ENCODE measurements at regions not wholly inside any gene's neighbourhood (a gene's known extent, or its start where the extent isn't known, plus 50 kb on each side); places are given as distances from the start of the nearest gene placed in this dataset.

DNA sequence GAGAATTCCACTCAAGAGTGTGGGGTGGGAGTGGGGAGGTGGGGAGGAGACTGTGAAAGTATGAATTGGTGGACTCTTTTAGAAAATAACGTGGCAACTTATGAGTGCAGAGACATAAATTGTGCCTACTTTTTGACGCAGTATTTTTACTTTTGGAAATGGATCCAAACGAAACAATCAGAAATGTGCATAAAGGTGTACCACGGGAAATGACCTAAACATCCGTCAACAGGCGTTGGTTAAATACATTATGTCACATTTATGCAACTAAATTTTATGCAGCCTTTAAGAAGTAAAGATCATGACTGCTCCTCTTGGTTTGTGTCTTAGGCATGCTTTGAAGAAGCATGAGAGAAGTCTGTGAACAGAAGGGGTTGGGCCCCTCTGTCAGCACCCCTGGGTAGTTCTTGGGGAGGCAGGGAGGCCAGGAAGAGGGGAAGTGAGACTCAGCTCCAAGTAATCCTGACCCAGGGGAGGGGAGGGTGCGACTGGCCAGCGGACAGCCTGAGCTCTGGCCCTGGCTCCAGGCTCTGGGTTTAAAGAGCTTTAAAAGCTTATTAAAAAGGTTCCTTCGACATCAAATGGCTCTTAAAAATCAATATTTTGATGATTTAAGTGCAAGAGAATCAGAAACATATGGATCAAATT lies 126.4 kb upstream of the HAAO start:
- Mint-ChIP-seq H3K27me3 (peaks cover 0 to 3% (median 0%) of the 10 kb centered on the region in 5 donors), H3K9me3 (no peaks in the 10 kb centered on the region)
- peak in 1 of 10 donors; percentile 42 for DNase-seq

DNA sequence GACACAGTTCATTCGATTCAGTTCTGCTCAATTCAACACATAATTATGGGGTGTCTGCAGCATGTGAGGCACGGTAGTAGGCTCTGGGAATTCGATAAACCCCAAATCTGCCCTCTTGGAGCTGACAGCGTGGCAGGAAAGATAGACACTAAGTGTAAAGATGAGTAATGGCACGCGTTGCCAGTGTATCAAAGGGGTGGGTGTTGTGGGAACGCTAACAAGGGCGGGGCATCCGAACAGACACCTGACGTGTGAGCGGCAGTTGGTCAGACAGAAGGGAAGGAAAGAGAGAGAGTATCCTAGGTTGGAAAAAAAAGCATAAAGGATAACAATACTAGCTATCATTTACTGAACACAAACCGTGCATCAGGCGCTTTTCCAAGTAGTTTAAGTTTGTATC lies 125.7 kb upstream of the HAAO start:
- no peak overlapping the region for H3K27ac Mint-ChIP-seq
- no peak overlapping the region for H3K4me3 Mint-ChIP-seq
- H3K27me3 Mint-ChIP-seq = peaks cover 0 to 3% (median 0%) of the 10 kb centered on the region in 5 donors
- no peaks in the 10 kb centered on the region for H3K36me3 Mint-ChIP-seq
- no peaks in the 10 kb centered on the region for H3K9me3 Mint-ChIP-seq
- DNase-seq (peak in 1 of 10 donors; percentile 19), ATAC-seq (no peak)
- POLR2A ChIA-PET = no interaction called here
- H3K4me1 Mint-ChIP-seq = peaks cover 1 to 8% (median 5%) of the 10 kb centered on the region in 4 donors

More for the DNA sequence above, 126.4 kb upstream of the HAAO start:
- no peak overlapping the region for H3K4me3 Mint-ChIP-seq
- H3K27ac Mint-ChIP-seq = no peak overlapping the region
- no peaks in the 10 kb centered on the region for H3K36me3 Mint-ChIP-seq
- ATAC-seq = no peak
- peaks cover 0 to 2% (median 0%) of the 10 kb centered on the region in 4 donors for H3K4me1 Mint-ChIP-seq
- POLR2A ChIA-PET = no interaction called here

- Mint-ChIP-seq H3K4me3 (no peak overlapping the region), H3K27ac (peak overlapping the region in 1 of 10 donors; percentile 24), H3K27me3 (peaks cover 0 to 3% (median 0%) of the 10 kb centered on the region in 5 donors), H3K9me3 (peaks cover 0 to 1% (median 0%) of the 10 kb centered on the region in 9 donors), H3K36me3 (no peaks in the 10 kb centered on the region), H3K4me1 (peaks cover 1 to 9% (median 6%) of the 10 kb centered on the region in 4 donors)
- peak in 1 of 10 donors; percentile 19 for DNase-seq
- POLR2A ChIA-PET = no interaction called here
- ATAC-seq = no peak
Observed at GRCh38 chr2:42917425-42917927, 125.1 kb upstream of the HAAO start.

GRCh38 chr2:42916324-42916723 lies 123.9 kb upstream of the HAAO start:
- no peak overlapping the region for H3K4me3 Mint-ChIP-seq
- peaks cover 0 to 1% (median 0%) of the 10 kb centered on the region in 9 donors for H3K9me3 Mint-ChIP-seq
- no peak overlapping the region for H3K27ac Mint-ChIP-seq
- peaks cover 0 to 1% (median 0%) of the 10 kb centered on the region in 5 donors for H3K27me3 Mint-ChIP-seq
- H3K4me1 Mint-ChIP-seq = peaks cover 1 to 9% (median 6%) of the 10 kb centered on the region in 4 donors
- ATAC-seq (no peak), DNase-seq (no peak)
- POLR2A ChIA-PET = no interaction called here
- H3K36me3 Mint-ChIP-seq = no peaks in the 10 kb centered on the region

GRCh38 chr2:42914860-42915259 lies 122.5 kb upstream of the HAAO start:
- peaks cover 1 to 9% (median 6%) of the 10 kb centered on the region in 4 donors for H3K4me1 Mint-ChIP-seq
- ATAC-seq = no peak
- POLR2A ChIA-PET = no interaction called here

DNA sequence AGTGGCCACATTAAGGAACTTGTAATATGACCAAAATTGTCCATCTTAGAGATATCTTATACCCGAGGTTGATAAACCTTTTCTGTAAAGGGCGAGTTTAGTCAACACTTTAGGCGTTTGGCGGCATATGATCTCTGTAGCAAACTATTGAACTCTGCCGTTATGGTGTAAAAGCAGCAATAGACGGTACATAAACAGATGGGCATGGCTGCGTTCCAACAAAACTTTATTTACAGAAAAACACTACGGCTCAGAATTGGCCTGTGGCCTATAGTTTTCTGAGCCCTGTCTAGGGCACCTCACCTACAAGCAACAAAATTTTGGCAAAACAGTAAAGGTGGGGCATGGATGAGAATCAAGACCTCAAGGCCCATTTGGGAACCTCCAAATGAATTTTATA lies 121.9 kb upstream of the HAAO start:
- H3K4me3 Mint-ChIP-seq = no peak overlapping the region
- H3K4me1 Mint-ChIP-seq = peaks cover 1 to 9% (median 6%) of the 10 kb centered on the region in 4 donors
- H3K9me3 Mint-ChIP-seq = peaks cover 0 to 1% (median 0%) of the 10 kb centered on the region in 9 donors
- POLR2A ChIA-PET = no interaction called here
- H3K27ac Mint-ChIP-seq = no peak overlapping the region
- peaks cover 0 to 1% (median 0%) of the 10 kb centered on the region in 5 donors for H3K27me3 Mint-ChIP-seq
- DNase-seq (no peak), ATAC-seq (no peak)
- H3K36me3 Mint-ChIP-seq = no peaks in the 10 kb centered on the region

More at GRCh38 chr2:42914860-42915259, 122.5 kb upstream of the HAAO start:
- H3K27ac Mint-ChIP-seq = no peak overlapping the region
- no peak overlapping the region for H3K4me3 Mint-ChIP-seq
- DNase-seq = no peak
- peaks cover 0 to 1% (median 0%) of the 10 kb centered on the region in 9 donors for H3K9me3 Mint-ChIP-seq
- H3K27me3 Mint-ChIP-seq = peaks cover 0 to 1% (median 0%) of the 10 kb centered on the region in 5 donors
- H3K36me3 Mint-ChIP-seq = no peaks in the 10 kb centered on the region

DNA sequence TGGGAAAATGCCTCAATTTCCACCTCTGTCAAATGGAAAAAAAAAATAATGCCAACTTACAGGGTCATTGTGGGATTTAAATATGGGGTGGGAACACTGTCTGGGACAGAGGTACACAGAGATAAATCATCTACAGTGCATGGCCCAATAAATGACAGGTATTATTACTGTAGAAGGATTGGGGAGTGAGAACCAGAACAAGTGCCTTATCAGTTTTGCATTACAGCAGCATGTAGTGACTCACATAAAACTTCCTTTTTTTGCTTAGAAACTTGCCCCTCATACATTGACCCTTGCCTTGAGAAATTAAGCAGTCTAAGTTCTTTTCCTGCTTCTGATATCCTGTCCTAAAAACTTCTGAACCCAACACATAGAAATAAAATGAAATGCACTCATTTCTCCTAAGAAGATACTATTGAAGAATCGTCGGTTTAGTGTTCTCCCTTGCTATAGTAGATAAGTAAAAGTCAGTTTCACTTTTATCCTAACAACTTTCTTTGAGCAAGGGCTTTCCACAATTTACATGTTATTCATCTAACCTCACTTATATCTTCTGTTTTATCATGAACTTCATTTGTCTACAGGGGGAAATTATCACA lies 121.0 kb upstream of the HAAO start:
- DNase-seq (no peak), ATAC-seq (no peak)
- Mint-ChIP-seq H3K36me3 (no peaks in the 10 kb centered on the region), H3K27me3 (peaks cover 0 to 1% (median 0%) of the 10 kb centered on the region in 5 donors), H3K9me3 (peaks cover 0 to 1% (median 0%) of the 10 kb centered on the region in 9 donors), H3K27ac (peak overlapping the region in 1 of 10 donors; percentile 8), H3K4me1 (peaks cover 1 to 9% (median 6%) of the 10 kb centered on the region in 4 donors), H3K4me3 (peak overlapping the region in 2 of 10 donors; percentile 38 to 69)
- POLR2A ChIA-PET = no interaction called here

GRCh38 chr2:42910645-42911405 lies 118.4 kb upstream of the HAAO start:
- H3K4me1 Mint-ChIP-seq = peaks cover 4 to 13% (median 8%) of the 10 kb centered on the region in 4 donors
- ATAC-seq (no peak), DNase-seq (peak in 1 of 10 donors; percentile 38)
- H3K4me3 Mint-ChIP-seq = no peak overlapping the region
- peaks cover 0 to 11% (median 7%) of the 10 kb centered on the region in 5 donors for H3K27me3 Mint-ChIP-seq
- H3K36me3 Mint-ChIP-seq = no peaks in the 10 kb centered on the region
- no peak overlapping the region for H3K27ac Mint-ChIP-seq
- peaks cover 0 to 1% (median 0%) of the 10 kb centered on the region in 9 donors for H3K9me3 Mint-ChIP-seq
- POLR2A ChIA-PET = no interaction called here

- POLR2A ChIA-PET = no interaction called here
- no peaks in the 10 kb centered on the region for H3K36me3 Mint-ChIP-seq
- H3K4me3 Mint-ChIP-seq = no peak overlapping the region
- H3K9me3 Mint-ChIP-seq = peaks cover 0 to 1% (median 0%) of the 10 kb centered on the region in 9 donors
- peaks cover 4 to 13% (median 9%) of the 10 kb centered on the region in 4 donors for H3K4me1 Mint-ChIP-seq
- no peak for ATAC-seq
- H3K27me3 Mint-ChIP-seq = peaks cover 0 to 19% (median 14%) of the 10 kb centered on the region in 5 donors
- H3K27ac Mint-ChIP-seq = no peak overlapping the region
- peak in 1 of 10 donors; percentile 9 for DNase-seq
Observed at GRCh38 chr2:42909966-42910365, 117.6 kb upstream of the HAAO start.

DNA sequence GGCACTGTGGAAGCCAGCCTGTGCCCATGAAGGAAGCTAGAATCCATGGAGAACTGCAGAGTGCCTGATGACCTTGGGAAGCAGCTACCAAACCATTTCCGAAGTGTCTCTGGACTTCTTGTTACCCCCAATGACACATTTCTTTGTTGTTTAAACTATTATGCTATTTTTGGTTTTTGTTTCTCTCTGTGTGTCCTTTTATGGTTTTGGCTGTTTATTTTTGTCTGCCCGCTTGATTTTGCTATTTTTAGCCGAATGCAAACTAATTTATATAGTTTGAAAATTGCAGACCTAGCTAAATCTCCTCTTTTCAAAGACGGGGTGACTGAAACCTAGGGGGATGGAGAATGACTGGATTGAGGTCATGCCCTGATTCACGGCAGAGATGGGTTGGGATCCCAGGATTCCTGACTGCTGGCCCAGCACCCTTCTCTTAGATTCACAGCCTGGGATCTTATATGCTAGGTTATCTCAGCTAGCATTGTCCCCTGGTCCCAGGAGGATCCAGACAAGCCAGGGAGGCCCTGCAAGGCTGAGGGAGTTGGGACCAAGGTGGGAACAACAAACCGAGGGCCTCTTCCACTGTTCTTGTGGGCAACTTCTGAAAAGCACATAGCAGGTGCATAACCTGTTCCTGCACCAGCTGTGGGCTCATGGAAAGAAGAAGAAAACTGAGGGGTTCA lies 116.3 kb upstream of the HAAO start:
- DNase-seq (peak in 1 of 10 donors; percentile 23), ATAC-seq (no peak)
- peaks cover 0 to 24% (median 14%) of the 10 kb centered on the region in 5 donors for H3K27me3 Mint-ChIP-seq
- H3K36me3 Mint-ChIP-seq = no peaks in the 10 kb centered on the region
- no peak overlapping the region for H3K4me3 Mint-ChIP-seq
- peaks cover 0 to 1% (median 0%) of the 10 kb centered on the region in 9 donors for H3K9me3 Mint-ChIP-seq
- POLR2A ChIA-PET = no interaction called here
- H3K27ac Mint-ChIP-seq = peak overlapping the region in 1 of 10 donors; percentile 57
- H3K4me1 Mint-ChIP-seq = peaks cover 4 to 12% (median 8%) of the 10 kb centered on the region in 4 donors

DNA sequence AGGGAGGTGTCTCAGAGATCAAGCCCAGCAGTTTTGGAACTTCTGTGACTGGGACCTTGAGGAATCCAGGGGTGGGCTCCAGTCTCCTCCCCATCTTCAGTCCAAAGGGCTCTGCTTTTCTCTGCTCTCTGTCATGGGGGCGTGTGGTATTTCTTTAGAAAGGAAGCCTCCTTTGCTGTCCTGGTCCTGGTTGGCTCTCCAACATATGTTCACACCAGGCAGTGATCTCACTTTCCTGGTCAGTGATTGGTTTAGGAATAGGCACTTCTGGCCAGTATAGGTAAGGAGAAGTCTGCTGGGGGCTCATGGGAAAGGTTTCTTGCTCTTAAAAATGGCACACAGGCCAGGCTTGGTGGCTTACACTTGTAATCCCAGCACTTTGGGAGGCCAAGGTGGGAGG lies 115.5 kb upstream of the HAAO start:
- H3K9me3 Mint-ChIP-seq = peaks cover 0 to 1% (median 0%) of the 10 kb centered on the region in 9 donors
- H3K27me3 Mint-ChIP-seq = peaks cover 0 to 25% (median 17%) of the 10 kb centered on the region in 5 donors
- H3K4me1 Mint-ChIP-seq = peaks cover 0 to 7% (median 3%) of the 10 kb centered on the region in 4 donors
- DNase-seq (peak in 1 of 10 donors; percentile 15), ATAC-seq (no peak)
- POLR2A ChIA-PET = no interaction called here
- H3K27ac Mint-ChIP-seq = no peak overlapping the region
- H3K36me3 Mint-ChIP-seq = no peaks in the 10 kb centered on the region
- H3K4me3 Mint-ChIP-seq = no peak overlapping the region

Measured in naive thymus-derived CD8-positive, alpha-beta T cell (primary cell).